ENCODE measurements at regions not wholly inside any gene's neighbourhood (a gene's known extent, or its start where the extent isn't known, plus 50 kb on each side); places are given as distances from the start of the nearest gene placed in this dataset.

- DNase-seq: no peak
These were observed 64.3 kb upstream of the VANGL1 start for GRCh38 chr1:115577513-115577912.

- no peak for DNase-seq
These were observed 66.1 kb upstream of the VANGL1 start for GRCh38 chr1:115575661-115576060.

- no peak for DNase-seq
These were observed 69.1 kb upstream of the VANGL1 start for GRCh38 chr1:115572710-115573109.

GRCh38 chr1:115567431-115567830 is 74.3 kb upstream of the VANGL1 start:
- no peak for DNase-seq

- DNase-seq: no peak
These were observed 76.0 kb upstream of the VANGL1 start for GRCh38 chr1:115565791-115566190.

DNA sequence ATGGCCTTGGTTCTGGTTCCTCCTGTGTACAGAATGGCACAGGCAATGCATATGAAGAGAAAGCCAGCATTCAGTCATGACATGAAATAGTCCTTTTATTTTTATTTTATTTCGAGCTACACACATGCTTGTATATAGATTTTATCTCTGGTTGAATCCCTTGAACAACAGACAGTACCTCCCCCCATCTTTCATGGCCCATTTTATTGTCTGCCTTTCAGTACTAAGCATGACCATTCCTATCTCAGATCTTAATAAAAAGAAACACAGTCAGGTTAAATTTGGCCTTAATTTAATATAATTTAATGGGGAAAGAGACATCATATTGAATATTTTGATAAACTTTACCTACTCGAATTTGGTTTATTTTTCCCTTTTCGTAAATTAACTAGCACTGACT is 76.4 kb upstream of the VANGL1 start:
- DNase-seq: no peak

GRCh38 chr1:115564201-115564600 is 77.6 kb upstream of the VANGL1 start:
- DNase-seq: no peak

GRCh38 chr1:115560027-115560426 is 81.7 kb upstream of the VANGL1 start:
- no peak for DNase-seq

- DNase-seq: no peak
These were observed 83.5 kb upstream of the VANGL1 start for GRCh38 chr1:115558275-115558674.

DNA sequence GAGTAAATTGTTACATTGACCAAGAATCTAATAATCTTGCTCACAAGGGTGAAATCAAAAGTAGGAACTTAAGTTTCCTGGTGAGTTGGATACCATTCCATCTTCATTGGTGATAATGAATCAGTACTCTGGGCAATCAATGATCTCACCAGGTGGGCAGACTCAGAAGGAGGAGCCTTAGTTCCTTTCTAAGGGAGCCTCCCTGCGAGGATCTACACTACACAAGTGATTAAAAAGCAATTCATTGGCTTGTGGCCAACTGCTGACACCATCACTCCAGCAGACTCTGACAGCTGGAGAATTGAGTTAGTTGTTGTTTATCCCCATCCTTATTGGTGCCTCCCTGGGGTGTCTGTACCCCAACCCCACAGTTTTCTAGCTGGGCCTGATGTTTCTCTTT is 84.1 kb upstream of the VANGL1 start:
- DNase-seq: no peak

DNA sequence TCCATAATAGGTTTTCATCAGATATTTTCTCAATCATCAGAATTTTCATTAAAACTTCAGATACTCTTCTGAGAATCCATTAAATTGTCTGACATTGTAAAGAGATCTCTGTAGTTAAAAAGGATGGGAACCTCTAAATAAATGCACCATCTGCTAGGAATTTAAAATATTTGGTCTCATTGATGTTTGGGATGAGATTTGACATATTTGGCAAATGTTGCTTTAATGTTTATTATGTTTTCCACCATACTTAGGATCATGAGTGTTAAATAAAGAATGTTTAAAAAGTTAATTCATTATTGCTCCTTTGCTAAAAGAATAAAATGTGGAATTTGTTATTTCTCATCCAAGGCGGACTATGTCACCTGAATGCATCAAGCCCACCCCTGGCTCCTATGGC is 85.5 kb upstream of the VANGL1 start:
- DNase-seq: no peak

DNA sequence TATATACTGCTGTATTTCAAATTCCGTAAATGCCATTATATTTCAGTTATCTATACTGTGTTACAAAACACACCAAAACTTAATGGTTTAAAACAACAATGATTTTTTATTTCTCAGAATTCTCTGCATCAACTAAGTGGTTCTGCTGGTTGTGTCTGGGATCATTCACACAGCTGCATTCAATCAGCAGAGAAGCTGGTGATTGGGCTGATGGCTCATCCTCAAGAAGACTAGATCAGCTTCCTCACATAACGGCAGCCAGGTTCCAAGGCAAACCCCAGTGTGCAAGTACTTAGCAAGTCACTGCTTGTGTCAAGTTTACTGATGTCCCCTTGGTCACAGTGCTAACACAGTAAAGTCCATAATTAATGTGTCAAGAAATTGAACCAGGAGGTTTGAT is 86.3 kb upstream of the VANGL1 start:
- DNase-seq: no peak

DNA sequence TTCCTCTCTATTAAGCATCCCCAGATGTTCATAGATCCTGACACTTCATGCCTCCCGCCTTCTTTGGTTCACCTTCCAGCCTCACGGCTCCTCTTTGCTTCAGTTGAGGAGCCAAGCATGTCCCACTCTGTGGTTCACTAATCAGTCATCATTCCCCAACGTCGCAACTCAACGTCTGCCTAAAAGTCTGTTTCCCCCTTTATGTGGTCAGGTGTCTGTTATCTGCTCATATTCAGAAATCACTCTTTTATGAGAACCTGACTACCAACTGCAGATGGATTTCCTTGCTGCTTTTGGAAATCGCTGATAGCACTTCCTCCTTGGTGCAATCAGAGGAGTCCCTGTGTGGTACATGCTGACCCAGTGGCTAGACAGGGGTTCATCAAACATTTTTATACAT is 94.1 kb upstream of the VANGL1 start:
- DNase-seq: no peak

DNA sequence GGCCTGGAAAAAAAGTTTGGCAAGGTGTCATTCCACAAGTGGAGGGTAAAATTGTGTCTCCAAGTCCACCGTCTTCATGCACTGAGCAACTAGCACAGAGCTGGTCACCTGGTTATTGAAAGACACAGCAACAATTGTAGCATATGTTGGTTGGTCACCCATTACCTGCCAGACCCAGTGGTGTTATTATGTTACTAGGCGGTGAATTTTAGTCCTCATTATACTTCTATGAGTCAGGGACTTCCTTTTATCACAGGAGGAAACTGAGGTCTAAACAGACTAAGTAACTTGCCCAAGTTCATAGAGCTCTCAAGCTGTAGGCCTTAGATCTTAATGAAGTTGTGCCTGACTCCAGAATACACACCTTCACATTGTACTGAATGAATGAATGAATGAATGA is 94.9 kb upstream of the VANGL1 start:
- no peak for DNase-seq

DNA sequence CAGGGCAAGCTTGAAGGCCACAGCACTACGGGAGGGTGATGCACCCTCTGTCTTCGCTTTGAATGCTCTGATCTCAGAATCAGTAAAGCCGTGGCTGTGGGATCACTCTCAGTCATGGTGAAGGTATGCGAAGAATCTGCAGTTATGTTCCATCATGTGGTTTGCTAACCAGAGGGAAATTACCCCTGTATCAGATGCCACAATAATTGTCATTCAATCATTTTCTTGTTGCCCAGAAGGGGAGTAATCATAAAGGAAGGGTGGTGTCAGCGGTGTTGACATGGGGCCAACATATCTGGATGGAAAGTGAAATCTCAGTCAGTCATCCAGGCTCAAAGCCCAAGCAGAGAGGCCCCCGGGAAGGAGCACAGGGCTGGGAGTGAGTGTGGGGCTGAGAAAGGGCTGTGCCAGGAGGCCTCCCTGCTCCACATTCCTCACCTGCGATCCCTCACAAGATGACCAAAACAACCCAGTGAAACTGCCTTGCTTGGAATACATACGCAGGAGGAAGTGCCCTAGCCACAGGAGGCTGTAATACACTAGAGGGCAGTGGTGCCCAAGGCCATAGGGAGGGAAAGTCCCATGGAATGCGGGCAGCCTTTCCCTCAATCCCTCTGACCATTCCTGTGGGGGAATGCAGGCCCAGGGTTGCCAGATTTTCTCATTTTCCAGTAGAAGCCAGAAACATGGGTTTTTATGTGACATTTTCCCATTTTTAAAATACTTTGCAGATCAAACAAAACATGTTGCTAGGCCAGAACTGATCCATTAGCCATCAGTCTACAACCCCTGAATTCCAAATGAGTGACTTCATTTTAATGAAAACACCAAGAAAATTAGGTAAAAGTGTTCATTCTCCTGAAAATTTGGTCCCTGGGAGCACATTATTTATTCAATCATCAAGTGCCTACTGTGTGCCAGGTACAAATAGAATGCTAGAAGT is 95.7 kb upstream of the VANGL1 start:
- DNase-seq: no peak

- DNase-seq: no peak
These were observed 96.6 kb upstream of the VANGL1 start for GRCh38 chr1:115545096-115545720.

GRCh38 chr1:115544131-115544530 is 97.6 kb upstream of the VANGL1 start:
- DNase-seq: no peak

- no peak for DNase-seq
These were observed 98.5 kb upstream of the VANGL1 start for GRCh38 chr1:115543247-115543646.

DNA sequence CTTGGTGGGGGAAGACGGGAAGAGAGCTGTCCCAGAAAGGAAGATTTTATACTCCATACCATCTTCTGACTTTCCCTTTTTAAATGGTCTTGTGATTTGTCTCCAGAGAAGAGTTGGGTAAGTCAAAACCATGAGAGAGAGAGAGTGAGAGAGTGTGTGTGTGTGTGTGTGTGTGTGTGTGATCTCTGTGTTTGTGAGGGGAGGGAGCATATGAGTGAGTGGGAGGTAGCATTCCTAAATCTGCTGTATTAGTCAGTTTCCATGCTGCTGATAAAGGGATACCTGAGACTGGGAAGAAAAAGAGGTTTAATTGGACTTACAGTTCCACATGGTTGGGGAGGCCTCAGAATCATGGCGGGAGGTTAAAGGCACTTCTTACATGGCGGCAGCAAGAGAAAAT is 102.0 kb upstream of the VANGL1 start:
- no peak for DNase-seq

DNA sequence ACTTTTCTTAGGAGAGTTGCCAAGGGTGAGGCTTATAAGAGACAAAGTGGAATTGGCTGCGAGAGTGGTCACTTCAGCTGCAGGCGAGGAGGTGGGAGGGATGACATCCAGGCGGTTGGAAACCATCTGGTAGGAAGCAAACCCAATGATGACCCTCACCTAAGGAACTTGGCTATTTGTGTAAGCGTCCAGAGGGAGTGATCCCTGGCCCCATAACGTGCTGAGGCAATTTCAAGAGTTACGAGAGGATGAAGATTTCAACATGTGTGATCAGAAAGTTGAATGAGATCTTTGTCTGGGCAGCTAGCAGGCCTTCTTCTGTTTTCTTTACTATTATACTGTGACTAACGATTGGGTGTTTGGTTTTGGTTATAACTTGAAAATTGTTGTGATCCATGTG is 102.7 kb upstream of the VANGL1 start:
- no peak for DNase-seq

- DNase-seq: no peak
These were observed 103.2 kb upstream of the VANGL1 start for GRCh38 chr1:115538579-115538978.

DNA sequence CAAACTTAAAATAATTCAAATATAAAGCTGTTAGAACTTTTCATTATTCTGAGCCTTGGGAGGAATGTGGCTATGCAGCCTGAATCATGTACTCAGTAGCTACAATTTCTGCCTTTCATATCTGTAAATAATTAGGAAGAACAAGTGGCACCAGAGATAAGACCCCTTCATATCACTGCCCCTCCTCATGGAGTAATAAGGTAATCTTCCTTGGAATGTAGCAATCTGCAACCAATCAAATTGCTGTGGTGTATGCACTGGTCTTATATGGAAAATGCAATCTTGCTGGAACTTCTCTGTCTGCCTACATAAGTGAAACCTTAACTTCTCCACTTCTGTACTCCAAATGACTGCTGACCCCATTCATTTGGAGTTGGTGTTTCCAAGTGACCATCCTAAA is 104.4 kb upstream of the VANGL1 start:
- no peak for DNase-seq

- no peak for DNase-seq
These were observed 105.4 kb upstream of the VANGL1 start for GRCh38 chr1:115536279-115536816.

DNA sequence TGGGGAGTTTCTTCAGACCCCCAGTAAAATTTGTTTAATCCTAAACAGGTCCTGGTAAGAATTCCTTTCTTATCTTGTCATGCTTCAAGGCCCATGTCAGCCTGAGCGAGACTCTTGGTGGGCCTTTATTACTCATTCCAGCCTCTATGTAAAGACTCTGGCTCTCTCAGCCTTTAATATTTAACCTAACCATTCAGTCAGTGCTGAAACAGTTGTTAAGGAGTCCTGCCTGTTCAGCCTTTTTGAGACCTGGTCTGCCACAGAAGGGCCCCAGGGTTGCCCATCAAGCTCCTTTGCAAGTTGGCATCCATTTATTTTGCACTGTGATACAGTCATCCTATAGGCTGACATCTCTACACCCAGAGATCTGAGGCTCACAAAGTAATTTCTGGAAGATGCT is 107.7 kb upstream of the VANGL1 start:
- DNase-seq: no peak
